ENCODE measurements at regions not wholly inside any gene's neighbourhood (a gene's known extent, or its start where the extent isn't known, plus 50 kb on each side); places are given as distances from the start of the nearest gene placed in this dataset.

DNA sequence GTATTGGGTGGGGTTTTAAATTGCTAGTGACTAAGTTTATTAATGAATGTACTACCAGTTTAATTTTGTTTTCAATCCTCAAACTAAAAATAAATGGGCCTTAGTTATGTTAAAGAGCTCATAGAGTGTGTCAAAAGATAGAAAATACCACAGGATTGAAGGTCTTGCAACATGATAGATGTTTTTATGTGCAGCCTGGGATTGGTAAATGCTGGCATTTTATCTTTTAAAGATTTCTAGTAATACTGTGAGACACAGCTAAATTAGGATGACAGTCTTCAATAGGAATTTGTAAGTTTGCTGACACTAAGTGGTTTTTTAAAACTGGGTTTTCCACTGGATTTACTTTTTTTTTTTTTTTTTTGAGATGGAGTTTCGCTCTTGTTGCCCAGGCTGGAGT, 122.3 kb downstream of the HAUS1 start:
- no peak overlapping the region for H3K18ac ChIP-seq (ENCODE audit: extremely low read depth, low read length)
- no peak overlapping the region for H2BK5ac ChIP-seq (ENCODE audit: low read depth, low read length)
- H3K4me3 ChIP-seq (ENCODE audit: extremely low read depth in 1 of 4, insufficient read depth in 2 of 4, low read depth in 3 of 4, low read length in 4 of 4): no peak overlapping the region
- H3K79me1 ChIP-seq (ENCODE audit: low read depth, low read length): peaks cover 4% of the 10 kb centered on the region
- H2BK12ac ChIP-seq (ENCODE audit: low read depth, low read length): no peak overlapping the region
- H3K4me2 ChIP-seq (ENCODE audit: insufficient read depth in 1 of 2, low read depth in 2 of 2, low read length in 2 of 2): no peak overlapping the region
- H4K8ac ChIP-seq (ENCODE audit: extremely low read depth, insufficient read depth, low read length): no peak overlapping the region
- no peaks in the 10 kb centered on the region for H3K36me3 ChIP-seq (ENCODE audit: control insufficient read depth in 2 of 4, insufficient read depth in 4 of 4, low read length in 3 of 4)
- FAIRE-seq (no peak), DNase-seq (ENCODE audit: low read depth in 1 of 2, low spot score in 2 of 2) (no peak)
- H4K20me1 ChIP-seq (replicated peaks in 1 of 2; ENCODE audit: control insufficient read depth in 1 of 2, insufficient read depth in 2 of 2, low read length in 2 of 2): no peaks in the 10 kb centered on the region
- H3K56ac ChIP-seq (replicated peaks; ENCODE audit: insufficient read length, low read depth, low read length): no peak overlapping the region
- no peaks in the 10 kb centered on the region for H3K27me3 ChIP-seq (replicated peaks in 1 of 4; ENCODE audit: control insufficient read depth in 3 of 4, extremely low read depth in 1 of 4, insufficient read depth in 3 of 4, low read length in 3 of 4)
- H2BK20ac ChIP-seq (ENCODE audit: low read length): no peak overlapping the region
- no peak overlapping the region for H4K91ac ChIP-seq (replicated peaks; ENCODE audit: insufficient read length, low read length)
- no peak overlapping the region for H3K23ac ChIP-seq (ENCODE audit: insufficient read length)
- H2AFZ ChIP-seq (ENCODE audit: low read length): no peak overlapping the region
- no CpG with 5 or more reads among the region's 1 CpG for WGBS, 2 experiments (ENCODE audit: extremely low coverage in 1 of 2, insufficient coverage in 1 of 2, insufficient read length in 1 of 2, insufficient replicate concordance in 2 of 2, low coverage in 1 of 2, low lambda C conversion rate in 2 of 2, missing lambda C conversion rate in 1 of 2)
- H3K4me1 ChIP-seq (replicated peaks in 1 of 4; ENCODE audit: control insufficient read depth in 3 of 4, insufficient read depth in 4 of 4, low read length in 3 of 4): no peaks in the 10 kb centered on the region; a peak in 1 of 7 replicates
- no peak overlapping the region for H3K27ac ChIP-seq (ENCODE audit: low read depth, low read length)
- H3K79me2 ChIP-seq (ENCODE audit: control insufficient read depth in 1 of 2, insufficient read depth in 2 of 2, low read length in 2 of 2): peaks cover 0 to 12% of the 10 kb centered on the region in 2 experiments; a peak in 1 of 4 replicates
- CTCF ChIA-PET (ENCODE audit: partially characterized antibody): interaction anchor here (0.7 to 2.6 kb wide), 4 partner anchors 10 to 53 kb away, joined by 4 to 18 read pairs (median 7); a partner anchor contains a TSS
- no peak overlapping the region for H4K5ac ChIP-seq (ENCODE audit: insufficient read length, low read depth, low read length)
- H3K14ac ChIP-seq (ENCODE audit: insufficient read length): no peak overlapping the region
- POLR2A ChIA-PET (ENCODE audit: partially characterized antibody): no interaction called here
- no peak overlapping the region for H3K4ac ChIP-seq (replicated peaks; ENCODE audit: insufficient read length, low read depth, low read length)
- H2BK120ac ChIP-seq (replicated peaks; ENCODE audit: low read depth, low read length): no peak overlapping the region
- H3K9me3 ChIP-seq (ENCODE audit: insufficient read depth in 2 of 2, low read depth in 1 of 2, low read length in 1 of 2): no peaks in the 10 kb centered on the region
- no peaks in the 10 kb centered on the region for H3K23me2 ChIP-seq (ENCODE audit: low read depth, low read length)
- no peak overlapping the region for H2AK5ac ChIP-seq (ENCODE audit: low read depth, low read length)
- H3K9ac ChIP-seq (replicated peaks in 1 of 4; ENCODE audit: extremely low read depth in 1 of 4, low read depth in 3 of 4, low read length in 3 of 4): no peak overlapping the region
- no peak overlapping the region for H2BK15ac ChIP-seq (ENCODE audit: low read length)
- TF ChIP-seq ATF3 (IDR thresholded peaks at IDR 0.05; ENCODE audit: insufficient read depth, low read depth, low read length): no peak
- no peak for TF ChIP-seq RXRA (IDR thresholded peaks at IDR 0.05; ENCODE audit: insufficient read depth, low read depth, low read length)
- TF ChIP-seq RNF2 (IDR thresholded peaks at IDR 0.05; ENCODE audit: borderline replicate concordance, low read depth, low read length, missing control alignments, poor library complexity, severe bottlenecking): no peak
- TF ChIP-seq, protein P1, sequence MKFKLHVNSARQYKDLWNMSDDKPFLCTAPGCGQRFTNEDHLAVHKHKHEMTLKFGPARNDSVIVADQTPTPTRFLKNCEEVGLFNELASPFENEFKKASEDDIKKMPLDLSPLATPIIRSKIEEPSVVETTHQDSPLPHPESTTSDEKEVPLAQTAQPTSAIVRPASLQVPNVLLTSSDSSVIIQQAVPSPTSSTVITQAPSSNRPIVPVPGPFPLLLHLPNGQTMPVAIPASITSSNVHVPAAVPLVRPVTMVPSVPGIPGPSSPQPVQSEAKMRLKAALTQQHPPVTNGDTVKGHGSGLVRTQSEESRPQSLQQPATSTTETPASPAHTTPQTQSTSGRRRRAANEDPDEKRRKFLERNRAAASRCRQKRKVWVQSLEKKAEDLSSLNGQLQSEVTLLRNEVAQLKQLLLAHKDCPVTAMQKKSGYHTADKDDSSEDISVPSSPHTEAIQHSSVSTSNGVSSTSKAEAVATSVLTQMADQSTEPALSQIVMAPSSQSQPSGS (IDR thresholded peaks at IDR 0.05; ENCODE audit: low read length): no peak
- TF ChIP-seq, protein P2, sequence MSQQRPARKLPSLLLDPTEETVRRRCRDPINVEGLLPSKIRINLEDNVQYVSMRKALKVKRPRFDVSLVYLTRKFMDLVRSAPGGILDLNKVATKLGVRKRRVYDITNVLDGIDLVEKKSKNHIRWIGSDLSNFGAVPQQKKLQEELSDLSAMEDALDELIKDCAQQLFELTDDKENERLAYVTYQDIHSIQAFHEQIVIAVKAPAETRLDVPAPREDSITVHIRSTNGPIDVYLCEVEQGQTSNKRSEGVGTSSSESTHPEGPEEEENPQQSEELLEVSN (IDR thresholded peaks at IDR 0.05): no peak
- no peak for TF ChIP-seq RBBP5 (IDR thresholded peaks at IDR 0.05; ENCODE audit: borderline replicate concordance, low read depth, low read length)
- TF ChIP-seq CHD2 (IDR thresholded peaks at IDR 0.05; ENCODE audit: low read length): no peak
- no peak for TF ChIP-seq JUN (IDR thresholded peaks at IDR 0.05; ENCODE audit: low read depth, low read length)
- no peak for TF ChIP-seq MAFK (IDR thresholded peaks at IDR 0.05; ENCODE audit: low read depth, low read length)
- TF ChIP-seq EGR1 (IDR thresholded peaks at IDR 0.05; ENCODE audit: borderline replicate concordance, low read depth, low read length): no peak
- TF ChIP-seq EZH2 (IDR thresholded peaks at IDR 0.05; ENCODE audit: low read depth, low read length, severe bottlenecking): no peak

All from H1 (cell line).